Spleen (tissue), 11 donors: ENCODE measurements at regions not wholly inside any gene's neighbourhood (a gene's known extent, or its start where the extent isn't known, plus 50 kb on each side); places are given as distances from the start of the nearest gene placed in this dataset.
"Not testable (repeated sequence)": the region's sequence is repeated elsewhere in the genome, so short reads cannot be mapped to it uniquely, and the experiment has no call there.

Source experiments
- DNase-seq: peaks from one replicate; pipeline ENCODE4 v3.0.0-alpha.2; 2020
- H3K27ac ChIP-seq, 8 donors: fragments of 200-600 bp; sonication (generic) in 7 of 8; 1 replicate in 4 of 8; 2 replicates in 4 of 8; pipeline versions ENCODE4 v1.5.0 to v1.8.0; 2016 to 2021; ENCODE audit warnings: inconsistent platforms in 4 of 8, mild to moderate bottlenecking in 4 of 8, moderate library complexity in 1 of 8
- H3K27me3 ChIP-seq, 7 donors: fragments of 200-600 bp; sonication (generic) in 6 of 7; replicated peaks in 1 of 7; 1 replicate in 4 of 7; 2 replicates in 3 of 7; pipeline versions ENCODE4 v1.5.0 to v1.8.0; 2016 to 2021; ENCODE audit warnings: inconsistent platforms in 3 of 7, mild to moderate bottlenecking in 1 of 7
- H3K36me3 ChIP-seq, 6 donors: fragments of 200-600 bp; sonication (generic) in 5 of 6; 1 replicate in 4 of 6; 2 replicates in 2 of 6; pipeline versions ENCODE4 v1.5.0 to v1.8.0; 2016 to 2021; ENCODE audit warnings: inconsistent platforms in 2 of 6
- H3K4me1 ChIP-seq, 6 donors: fragments of 200-600 bp; sonication (generic) in 5 of 6; 1 replicate in 3 of 6; 2 replicates in 3 of 6; pipeline versions ENCODE4 v1.5.0 to v1.8.0; 2016 to 2021; ENCODE audit warnings: inconsistent platforms in 3 of 6
- H3K4me3 ChIP-seq, 8 donors: fragments of 200-600 bp; sonication (generic) in 7 of 8; 1 replicate in 4 of 8; 2 replicates in 4 of 8; pipeline versions ENCODE4 v1.5.0 to v1.8.0; 2016 to 2021; ENCODE audit warnings: inconsistent platforms in 4 of 8, mild to moderate bottlenecking in 4 of 8, moderate library complexity in 2 of 8
- H3K9me3 ChIP-seq, 8 donors: fragments of 200-600 bp; sonication (generic) in 7 of 8; 1 replicate in 4 of 8; 2 replicates in 4 of 8; pipeline versions ENCODE4 v1.5.0 to v1.8.0; 2016 to 2021; ENCODE audit warnings: inconsistent platforms in 4 of 8
- POLR2A ChIP-seq, 3 donors: fragments of 450-650 bp; IDR thresholded peaks; one replicate each; pipeline ENCODE4 v1.5.1; 2017; ENCODE audit warnings: antibody characterized with exemption in 3 of 3, mild to moderate bottlenecking in 1 of 3
- POLR2AphosphoS5 ChIP-seq, 3 donors: sonication (generic); formaldehyde crosslinking; IDR thresholded peaks; one replicate each; pipeline ENCODE4 v1.5.1; 2017; ENCODE audit warnings: antibody characterized with exemption in 3 of 3
- WGBS, 5 donors: extraction: QIAGEN DNeasy Blood & Tissue Kit in 3 of 5; methylation state at CpG; one replicate each; pipeline versions ENCODE4 v1.1.5 to v1.1.7; 2013 to 2018; 5-methylcytosine and 5-hydroxymethylcytosine counted together
- intact Hi-C: fragments of 100-400 bp; cut with DNase I; formaldehyde crosslinking; loops from one replicate; pipeline ENCODE4 v1.15.0; 2023; ENCODE audit warnings: low total_unique reads
- TF ChIP-seq, protein P1 (sequence below), 11 experiments: fragments of 200-600 bp in 7 of 11; fragments of 450-650 bp in 4 of 11; sonication (generic) in 4 of 11; IDR thresholded peaks in 8 of 11; conservative IDR thresholded peaks in 3 of 11; 1 replicate in 7 of 11; 2 replicates in 4 of 11; pipeline versions ENCODE4 v1.4.0 to v1.8.0; 2016 to 2021; ENCODE audit warnings: antibody characterized with exemption in 11 of 11, inconsistent platforms in 4 of 11, mild to moderate bottlenecking in 1 of 11
- donor health status: healthy with polysubstance abuse.
- donor health status: DM: no; HTN: no; CAD: no; lungs with moderate emphysema.
- donor health status: DM: no; HTN: no; CAD: no.
- donor health status: Bipolar disorder and iron deficiency.
- donor health status: healthy.
- donor health status: DM: no; HTN: no; CAD: no.
- donor health status: DM: yes; HTN: yes; CAD: no.

DNA sequence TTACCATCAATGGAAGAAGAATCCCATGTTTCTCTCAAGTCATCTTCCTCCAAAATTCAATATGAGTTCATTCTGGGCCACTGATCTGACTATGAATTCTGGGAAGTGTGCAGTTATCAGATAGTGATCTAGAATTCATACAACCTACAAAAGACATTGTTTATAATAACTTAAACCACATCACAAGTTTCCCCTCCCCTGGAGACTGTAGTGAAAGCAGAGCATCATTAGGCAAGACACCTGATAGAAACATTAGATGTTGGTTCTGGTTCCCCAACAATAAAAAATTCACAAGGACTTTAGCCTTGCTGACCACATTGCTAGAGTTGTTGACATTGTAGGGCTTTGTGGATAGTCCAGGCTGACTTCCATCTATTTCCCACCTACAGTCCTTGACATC, 506.4 kb upstream of the JAG1 start:
- H3K9me3 ChIP-seq, result peaks cover 0 to 19% (median 11%) of the 10 kb centered on the region in 8 donors
- no peak overlapping the region for H3K27ac ChIP-seq
- intact Hi-C loops, result no loop called here
- H3K4me3 ChIP-seq, result no peak overlapping the region
- no peaks in the 10 kb centered on the region for H3K4me1 ChIP-seq
- H3K27me3 ChIP-seq, result no peaks in the 10 kb centered on the region
- TF ChIP-seq POLR2AphosphoS5 (IDR thresholded peaks at IDR 0.05), result no peak
- no peak for TF ChIP-seq POLR2A (IDR thresholded peaks at IDR 0.05)
- TF ChIP-seq, protein P1, sequence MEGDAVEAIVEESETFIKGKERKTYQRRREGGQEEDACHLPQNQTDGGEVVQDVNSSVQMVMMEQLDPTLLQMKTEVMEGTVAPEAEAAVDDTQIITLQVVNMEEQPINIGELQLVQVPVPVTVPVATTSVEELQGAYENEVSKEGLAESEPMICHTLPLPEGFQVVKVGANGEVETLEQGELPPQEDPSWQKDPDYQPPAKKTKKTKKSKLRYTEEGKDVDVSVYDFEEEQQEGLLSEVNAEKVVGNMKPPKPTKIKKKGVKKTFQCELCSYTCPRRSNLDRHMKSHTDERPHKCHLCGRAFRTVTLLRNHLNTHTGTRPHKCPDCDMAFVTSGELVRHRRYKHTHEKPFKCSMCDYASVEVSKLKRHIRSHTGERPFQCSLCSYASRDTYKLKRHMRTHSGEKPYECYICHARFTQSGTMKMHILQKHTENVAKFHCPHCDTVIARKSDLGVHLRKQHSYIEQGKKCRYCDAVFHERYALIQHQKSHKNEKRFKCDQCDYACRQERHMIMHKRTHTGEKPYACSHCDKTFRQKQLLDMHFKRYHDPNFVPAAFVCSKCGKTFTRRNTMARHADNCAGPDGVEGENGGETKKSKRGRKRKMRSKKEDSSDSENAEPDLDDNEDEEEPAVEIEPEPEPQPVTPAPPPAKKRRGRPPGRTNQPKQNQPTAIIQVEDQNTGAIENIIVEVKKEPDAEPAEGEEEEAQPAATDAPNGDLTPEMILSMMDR (IDR thresholded peaks at IDR 0.05 in 8 of 11, conservative IDR thresholded peaks at IDR 0.05 in 3 of 11), result no peak
- DNase-seq, result no peak
- no peaks in the 10 kb centered on the region for H3K36me3 ChIP-seq

- H3K36me3 ChIP-seq, H3K27ac ChIP-seq, H3K27me3 ChIP-seq, H3K4me3 ChIP-seq, H3K4me1 ChIP-seq, DNase-seq, intact Hi-C loops: not testable (repeated sequence)
- 69 to 87% (median 75%) methylated on average over 3 of the region's 3 CpGs for WGBS, 5 donors
- H3K9me3 ChIP-seq, result peaks cover 0 to 28% (median 17%) of the 10 kb centered on the region in 8 donors
Observed at GRCh38 chr20:11181129-11181528, 507.3 kb upstream of the JAG1 start.

DNA sequence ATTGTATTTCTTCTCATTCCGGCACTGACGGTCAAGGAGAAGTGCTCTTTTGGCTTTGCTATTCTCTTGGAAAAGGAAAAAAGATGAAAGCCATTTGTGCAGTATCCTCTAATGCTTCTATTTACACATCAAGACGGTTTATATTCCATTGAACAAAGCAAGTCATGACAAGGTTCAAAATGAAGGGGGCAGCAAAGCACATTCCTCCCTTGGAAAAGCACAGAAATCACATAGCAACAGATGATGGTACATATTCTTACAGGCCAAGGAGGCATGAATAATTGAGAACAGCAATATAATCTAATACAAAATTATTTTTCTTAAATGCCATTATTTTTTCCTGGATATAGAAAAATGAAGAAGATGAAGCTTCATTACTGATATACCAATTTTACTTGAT, 508.2 kb upstream of the JAG1 start:
- H3K4me3 ChIP-seq, result no peak overlapping the region
- H3K27me3 ChIP-seq, result no peaks in the 10 kb centered on the region
- no peak for DNase-seq
- TF ChIP-seq, protein P1 (IDR thresholded peaks at IDR 0.05 in 8 of 11, conservative IDR thresholded peaks at IDR 0.05 in 3 of 11), result no peak
- no peak for TF ChIP-seq POLR2A (IDR thresholded peaks at IDR 0.05)
- no peak for TF ChIP-seq POLR2AphosphoS5 (IDR thresholded peaks at IDR 0.05)
- peaks cover 0 to 29% (median 17%) of the 10 kb centered on the region in 8 donors for H3K9me3 ChIP-seq
- no peaks in the 10 kb centered on the region for H3K36me3 ChIP-seq
- no peaks in the 10 kb centered on the region for H3K4me1 ChIP-seq
- intact Hi-C loops, result no loop called here
- 90 to 97% (median 93%) methylated on average over 3 of the region's 3 CpGs for WGBS, 5 donors
- H3K27ac ChIP-seq, result no peak overlapping the region

GRCh38 chr20:11182720-11183119, 508.9 kb upstream of the JAG1 start:
- DNase-seq, result no peak
- H3K27me3 ChIP-seq, result no peaks in the 10 kb centered on the region
- WGBS, 5 donors, result 51 to 83% (median 65%) methylated on average over 1 of the region's 1 CpG
- peaks cover 0 to 29% (median 17%) of the 10 kb centered on the region in 8 donors for H3K9me3 ChIP-seq
- intact Hi-C loops, result no loop called here
- no peaks in the 10 kb centered on the region for H3K36me3 ChIP-seq
- no peaks in the 10 kb centered on the region for H3K4me1 ChIP-seq
- TF ChIP-seq POLR2A (IDR thresholded peaks at IDR 0.05) (no peak), POLR2AphosphoS5 (IDR thresholded peaks at IDR 0.05) (no peak)
- TF ChIP-seq, protein P1 (IDR thresholded peaks at IDR 0.05 in 8 of 11, conservative IDR thresholded peaks at IDR 0.05 in 3 of 11), result no peak
- no peak overlapping the region for H3K27ac ChIP-seq
- no peak overlapping the region for H3K4me3 ChIP-seq
